Fibroblast of peridontal ligament (primary cell): ENCODE measurements at regions not wholly inside any gene's neighbourhood (a gene's known extent, or its start where the extent isn't known, plus 50 kb on each side); places are given as distances from the start of the nearest gene placed in this dataset.
A peak's percentile ranks its signal among the peaks of the same experiment; 100 is the strongest.
"Not testable (repeated sequence)": the region's sequence is repeated elsewhere in the genome, so short reads cannot be mapped to it uniquely, and the experiment has no call there.

Experiments used
- DNase-seq: peaks from one replicate; pipeline ENCODE4 v3.0.0-alpha.2; 2010; ENCODE audit errors: extremely low read depth

GRCh38 chr11:71383461-71383860 lies 64.7 kb downstream of the DHCR7 start:
- no peak for DNase-seq

GRCh38 chr11:71381781-71382505 lies 66.2 kb downstream of the DHCR7 start:
- DNase-seq: no peak

- DNase-seq: no peak
These were observed 68.5 kb downstream of the DHCR7 start for GRCh38 chr11:71379701-71380100.

- DNase-seq: no peak
These were observed 74.3 kb downstream of the DHCR7 start for GRCh38 chr11:71373791-71374454.

- DNase-seq: peak; percentile 82
These were observed 75.2 kb downstream of the DHCR7 start for GRCh38 chr11:71372693-71373657.

- DNase-seq: no peak
These were observed 76.5 kb downstream of the DHCR7 start for GRCh38 chr11:71371674-71372069.

GRCh38 chr11:71370895-71371673 lies 77.1 kb downstream of the DHCR7 start:
- DNase-seq: no peak

GRCh38 chr11:71370020-71370747 lies 78.0 kb downstream of the DHCR7 start:
- no peak for DNase-seq

GRCh38 chr11:71369411-71369810 lies 78.8 kb downstream of the DHCR7 start:
- DNase-seq: no peak

GRCh38 chr11:71368966-71369365 lies 79.2 kb downstream of the DHCR7 start:
- DNase-seq: no peak

- no peak for DNase-seq
These were observed 80.4 kb downstream of the DHCR7 start for GRCh38 chr11:71367756-71368155.

GRCh38 chr11:71367276-71367675 lies 80.9 kb downstream of the DHCR7 start:
- DNase-seq: not testable (repeated sequence)

- no peak for DNase-seq
These were observed 82.1 kb downstream of the DHCR7 start for GRCh38 chr11:71366076-71366475.

- DNase-seq: no peak
These were observed 82.6 kb downstream of the DHCR7 start for GRCh38 chr11:71365626-71366025.

GRCh38 chr11:71364806-71365205 lies 83.4 kb downstream of the DHCR7 start:
- DNase-seq: no peak

- peak; percentile 9 for DNase-seq
These were observed 84.0 kb downstream of the DHCR7 start for GRCh38 chr11:71364176-71364671.

GRCh38 chr11:71363721-71364120 lies 84.5 kb downstream of the DHCR7 start:
- no peak for DNase-seq

- DNase-seq: no peak
These were observed 89.1 kb downstream of the DHCR7 start for GRCh38 chr11:71358963-71359567.

- no peak for DNase-seq
These were observed 90.0 kb downstream of the DHCR7 start for GRCh38 chr11:71358122-71358728.

- DNase-seq: no peak
These were observed 90.8 kb downstream of the DHCR7 start for GRCh38 chr11:71357414-71357813.
